ENCODE measurements at regions not wholly inside any gene's neighbourhood (a gene's known extent, or its start where the extent isn't known, plus 50 kb on each side); places are given as distances from the start of the nearest gene placed in this dataset.
"Not testable (repeated sequence)": the region's sequence is repeated elsewhere in the genome, so short reads cannot be mapped to it uniquely, and the experiment has no call there.

DNA sequence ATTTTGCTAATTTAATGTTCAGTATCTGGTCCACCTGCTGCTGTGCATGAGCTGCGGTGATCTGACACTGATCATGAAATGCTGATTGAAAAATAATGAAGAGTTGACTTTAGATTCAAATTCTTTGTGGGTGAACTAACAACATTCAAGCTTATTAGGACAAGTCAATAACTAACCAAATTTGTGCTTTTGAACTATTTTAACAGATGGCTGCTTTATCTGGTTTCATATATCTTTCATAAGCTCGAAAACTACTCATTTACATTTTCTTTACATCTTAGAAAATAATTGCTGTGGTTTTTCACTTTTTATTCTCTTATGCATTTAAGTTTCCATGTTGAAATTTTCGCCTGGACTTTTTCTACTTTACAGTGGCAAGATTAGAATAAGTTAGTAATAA is 274.8 kb upstream of the CCNG1 start:
- Histone ChIP-seq H3K9me2 (ENCODE audit: insufficient read depth, low read length) (no peaks in the 10 kb centered on the region), H3K27me3 (ENCODE audit: insufficient read depth, low read depth, low read length) (no peaks in the 10 kb centered on the region), H3K9me3 (ENCODE audit: low read length) (no peaks in the 10 kb centered on the region), H3K27ac (ENCODE audit: low read length) (no peak overlapping the region), H3K4me3 (ENCODE audit: low read length) (no peak overlapping the region), H3K9ac (ENCODE audit: low read length) (no peak overlapping the region), H2AFZ (ENCODE audit: low read depth, low read length) (no peak overlapping the region), H3K4me2 (ENCODE audit: low read length) (no peak overlapping the region), H3F3A (ENCODE audit: insufficient read depth, low read length, poor library complexity, severe bottlenecking) (no peaks in the 10 kb centered on the region), H3K79me2 (replicated peaks; ENCODE audit: insufficient read depth, low read length) (no peaks in the 10 kb centered on the region), H4K20me1 (ENCODE audit: insufficient read depth) (no peaks in the 10 kb centered on the region), H3K36me3 (ENCODE audit: insufficient read depth, low read length) (no peaks in the 10 kb centered on the region)
- no peak for TF ChIP-seq EZH2 (IDR thresholded peaks at IDR 0.05; ENCODE audit: borderline replicate concordance, insufficient read depth, low read length, poor library complexity, severe bottlenecking)
- TF ChIP-seq TAF1 (IDR thresholded peaks at IDR 0.05; ENCODE audit: low read depth), result no peak

DNA sequence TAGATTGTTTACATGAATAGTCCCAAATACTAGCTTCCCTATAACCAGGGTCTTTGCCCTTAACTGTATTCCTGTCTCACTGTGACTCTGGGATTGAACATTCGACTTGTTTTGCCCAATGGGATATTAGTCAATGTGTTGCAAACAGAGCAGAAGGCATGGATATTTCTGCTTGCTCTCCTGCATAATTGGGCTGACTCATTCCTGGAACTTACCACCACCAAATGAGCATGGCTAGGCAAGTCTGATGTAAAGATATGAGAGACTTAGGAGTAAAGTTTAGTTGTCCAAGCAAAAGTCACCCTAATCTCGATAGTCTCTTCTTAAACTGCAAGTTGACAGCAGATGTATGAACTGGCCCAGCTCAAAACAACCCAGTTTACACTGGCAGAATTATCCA is 273.5 kb upstream of the CCNG1 start:
- Histone ChIP-seq H4K20me1 (ENCODE audit: insufficient read depth) (no peaks in the 10 kb centered on the region), H3K4me2 (ENCODE audit: low read length) (no peak overlapping the region), H3K9me3 (ENCODE audit: low read length) (no peaks in the 10 kb centered on the region), H3K4me3 (ENCODE audit: low read length) (no peak overlapping the region), H3K79me2 (replicated peaks; ENCODE audit: insufficient read depth, low read length) (no peaks in the 10 kb centered on the region), H3K36me3 (ENCODE audit: insufficient read depth, low read length) (no peaks in the 10 kb centered on the region), H3K9ac (ENCODE audit: low read length) (no peak overlapping the region), H2AFZ (ENCODE audit: low read depth, low read length) (no peak overlapping the region), H3F3A (ENCODE audit: insufficient read depth, low read length, poor library complexity, severe bottlenecking) (no peaks in the 10 kb centered on the region), H3K9me2 (ENCODE audit: insufficient read depth, low read length) (no peaks in the 10 kb centered on the region), H3K27me3 (ENCODE audit: insufficient read depth, low read depth, low read length) (no peaks in the 10 kb centered on the region), H3K27ac (ENCODE audit: low read length) (no peak overlapping the region)
- TF ChIP-seq, protein P1, sequence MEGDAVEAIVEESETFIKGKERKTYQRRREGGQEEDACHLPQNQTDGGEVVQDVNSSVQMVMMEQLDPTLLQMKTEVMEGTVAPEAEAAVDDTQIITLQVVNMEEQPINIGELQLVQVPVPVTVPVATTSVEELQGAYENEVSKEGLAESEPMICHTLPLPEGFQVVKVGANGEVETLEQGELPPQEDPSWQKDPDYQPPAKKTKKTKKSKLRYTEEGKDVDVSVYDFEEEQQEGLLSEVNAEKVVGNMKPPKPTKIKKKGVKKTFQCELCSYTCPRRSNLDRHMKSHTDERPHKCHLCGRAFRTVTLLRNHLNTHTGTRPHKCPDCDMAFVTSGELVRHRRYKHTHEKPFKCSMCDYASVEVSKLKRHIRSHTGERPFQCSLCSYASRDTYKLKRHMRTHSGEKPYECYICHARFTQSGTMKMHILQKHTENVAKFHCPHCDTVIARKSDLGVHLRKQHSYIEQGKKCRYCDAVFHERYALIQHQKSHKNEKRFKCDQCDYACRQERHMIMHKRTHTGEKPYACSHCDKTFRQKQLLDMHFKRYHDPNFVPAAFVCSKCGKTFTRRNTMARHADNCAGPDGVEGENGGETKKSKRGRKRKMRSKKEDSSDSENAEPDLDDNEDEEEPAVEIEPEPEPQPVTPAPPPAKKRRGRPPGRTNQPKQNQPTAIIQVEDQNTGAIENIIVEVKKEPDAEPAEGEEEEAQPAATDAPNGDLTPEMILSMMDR (IDR thresholded peaks at IDR 0.05; ENCODE audit: poor library complexity, severe bottlenecking), result no peak

DNA sequence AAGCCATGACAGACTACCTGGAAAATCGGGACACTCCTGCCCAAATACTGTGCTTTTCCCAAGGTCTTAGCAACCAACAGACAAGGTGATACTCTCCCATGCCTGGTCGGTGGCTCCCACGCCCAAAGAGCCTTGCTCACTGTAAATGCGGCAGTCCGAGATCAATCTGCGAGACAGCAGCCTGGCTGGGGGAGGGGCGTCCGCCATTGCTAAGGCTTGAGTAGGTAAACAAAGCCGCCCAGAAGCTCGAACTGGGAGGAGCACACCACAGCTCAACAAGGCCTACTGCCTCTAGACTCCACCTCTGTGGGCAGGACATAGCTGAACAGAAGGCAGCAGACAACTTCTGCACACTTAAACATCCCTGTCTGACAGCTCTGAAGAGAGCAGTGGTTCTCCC is 272.1 kb upstream of the CCNG1 start:
- H3K4me3 ChIP-seq (ENCODE audit: low read length), result no peak overlapping the region
- H3K9me2 ChIP-seq (ENCODE audit: insufficient read depth, low read length), result no peaks in the 10 kb centered on the region
- H3K9ac ChIP-seq (ENCODE audit: low read length), result no peak overlapping the region
- H4K20me1 ChIP-seq (ENCODE audit: insufficient read depth), result no peaks in the 10 kb centered on the region
- H3K4me2 ChIP-seq (ENCODE audit: low read length), result no peak overlapping the region
- no peak overlapping the region for H3K27ac ChIP-seq (ENCODE audit: low read length)
- H3K27me3 ChIP-seq (ENCODE audit: insufficient read depth, low read depth, low read length), result no peaks in the 10 kb centered on the region
- no peaks in the 10 kb centered on the region for H3F3A ChIP-seq (ENCODE audit: insufficient read depth, low read length, poor library complexity, severe bottlenecking)
- no peak for TF ChIP-seq TAF1 (IDR thresholded peaks at IDR 0.05; ENCODE audit: low read depth)
- TF ChIP-seq POLR2AphosphoS5 (IDR thresholded peaks at IDR 0.05), result no peak
- TF ChIP-seq EP300 (conservative IDR thresholded peaks at IDR 0.05; ENCODE audit: poor library complexity, severe bottlenecking), result no peak
- TF ChIP-seq, protein P2, sequence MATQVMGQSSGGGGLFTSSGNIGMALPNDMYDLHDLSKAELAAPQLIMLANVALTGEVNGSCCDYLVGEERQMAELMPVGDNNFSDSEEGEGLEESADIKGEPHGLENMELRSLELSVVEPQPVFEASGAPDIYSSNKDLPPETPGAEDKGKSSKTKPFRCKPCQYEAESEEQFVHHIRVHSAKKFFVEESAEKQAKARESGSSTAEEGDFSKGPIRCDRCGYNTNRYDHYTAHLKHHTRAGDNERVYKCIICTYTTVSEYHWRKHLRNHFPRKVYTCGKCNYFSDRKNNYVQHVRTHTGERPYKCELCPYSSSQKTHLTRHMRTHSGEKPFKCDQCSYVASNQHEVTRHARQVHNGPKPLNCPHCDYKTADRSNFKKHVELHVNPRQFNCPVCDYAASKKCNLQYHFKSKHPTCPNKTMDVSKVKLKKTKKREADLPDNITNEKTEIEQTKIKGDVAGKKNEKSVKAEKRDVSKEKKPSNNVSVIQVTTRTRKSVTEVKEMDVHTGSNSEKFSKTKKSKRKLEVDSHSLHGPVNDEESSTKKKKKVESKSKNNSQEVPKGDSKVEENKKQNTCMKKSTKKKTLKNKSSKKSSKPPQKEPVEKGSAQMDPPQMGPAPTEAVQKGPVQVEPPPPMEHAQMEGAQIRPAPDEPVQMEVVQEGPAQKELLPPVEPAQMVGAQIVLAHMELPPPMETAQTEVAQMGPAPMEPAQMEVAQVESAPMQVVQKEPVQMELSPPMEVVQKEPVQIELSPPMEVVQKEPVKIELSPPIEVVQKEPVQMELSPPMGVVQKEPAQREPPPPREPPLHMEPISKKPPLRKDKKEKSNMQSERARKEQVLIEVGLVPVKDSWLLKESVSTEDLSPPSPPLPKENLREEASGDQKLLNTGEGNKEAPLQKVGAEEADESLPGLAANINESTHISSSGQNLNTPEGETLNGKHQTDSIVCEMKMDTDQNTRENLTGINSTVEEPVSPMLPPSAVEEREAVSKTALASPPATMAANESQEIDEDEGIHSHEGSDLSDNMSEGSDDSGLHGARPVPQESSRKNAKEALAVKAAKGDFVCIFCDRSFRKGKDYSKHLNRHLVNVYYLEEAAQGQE (IDR thresholded peaks at IDR 0.05; ENCODE audit: borderline replicate concordance), result no peak
- no peak for TF ChIP-seq SMC3 (conservative IDR thresholded peaks at IDR 0.05; ENCODE audit: poor library complexity)
- TF ChIP-seq, protein P1 (IDR thresholded peaks at IDR 0.05; ENCODE audit: poor library complexity, severe bottlenecking), result no peak
- no peak for TF ChIP-seq EZH2 (IDR thresholded peaks at IDR 0.05; ENCODE audit: borderline replicate concordance, insufficient read depth, low read length, poor library complexity, severe bottlenecking)
- TF ChIP-seq RAD21 (conservative IDR thresholded peaks at IDR 0.05), result no peak
- TF ChIP-seq MXI1 (conservative IDR thresholded peaks at IDR 0.05; ENCODE audit: poor library complexity, severe bottlenecking), result no peak
- H3K9me3 ChIP-seq (ENCODE audit: low read length), result no peaks in the 10 kb centered on the region
- H3K36me3 ChIP-seq (ENCODE audit: insufficient read depth, low read length), result no peaks in the 10 kb centered on the region
- no peaks in the 10 kb centered on the region for H3K79me2 ChIP-seq (replicated peaks; ENCODE audit: insufficient read depth, low read length)
- H2AFZ ChIP-seq (ENCODE audit: low read depth, low read length), result no peak overlapping the region

DNA sequence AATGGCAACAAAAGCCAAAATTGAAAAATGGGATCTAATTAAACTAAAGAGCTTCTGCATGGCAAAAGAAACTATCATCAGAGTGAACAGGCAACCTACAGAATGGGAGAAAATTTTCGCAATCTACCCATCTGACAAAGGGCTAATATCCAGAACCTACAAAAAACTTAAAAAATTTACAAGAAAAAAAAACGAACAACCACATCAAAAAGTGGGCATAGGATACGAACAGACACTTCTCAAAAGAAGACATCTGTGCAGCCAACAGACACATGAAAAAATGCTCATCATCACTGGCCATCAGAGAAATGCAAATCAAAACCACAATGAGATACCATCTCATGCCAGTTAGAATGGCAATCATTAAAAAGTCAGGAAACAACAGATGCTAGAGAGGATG is 267.2 kb upstream of the CCNG1 start:
- not testable (repeated sequence) for H4K20me1 ChIP-seq (ENCODE audit: insufficient read depth); H3K4me2 ChIP-seq (ENCODE audit: low read length); H3K4me3 ChIP-seq (ENCODE audit: low read length); H3F3A ChIP-seq (ENCODE audit: insufficient read depth, low read length, poor library complexity, severe bottlenecking); H3K27me3 ChIP-seq (ENCODE audit: insufficient read depth, low read depth, low read length); H3K9me2 ChIP-seq (ENCODE audit: insufficient read depth, low read length); H3K9ac ChIP-seq (ENCODE audit: low read length); H3K27ac ChIP-seq (ENCODE audit: low read length); H3K9me3 ChIP-seq (ENCODE audit: low read length); H3K36me3 ChIP-seq (ENCODE audit: insufficient read depth, low read length); H2AFZ ChIP-seq (ENCODE audit: low read depth, low read length); H3K79me2 ChIP-seq (replicated peaks; ENCODE audit: insufficient read depth, low read length)

All from neural cell (in vitro differentiated cells).